Stimulated activated CD4-positive, alpha-beta T cell treated with anti-CD3 and anti-CD28 coated beads, Interleukin-12 subunit alpha, Interleukin-12 subunit beta, amount 100 ng/mL, for 48 hours (primary cell): ENCODE measurements at regions not wholly inside any gene's neighbourhood (a gene's known extent, or its start where the extent isn't known, plus 50 kb on each side); places are given as distances from the start of the nearest gene placed in this dataset.

Experiments
- DNase-seq, 3 donors: peaks; one replicate each; pipeline ENCODE4 v3.0.0-alpha.2; 2020; ENCODE audit warnings: low read depth in 2 of 3, low spot score in 1 of 3

- no peak for DNase-seq
Observed at GRCh38 chr6:65955034-65955433, 248.0 kb upstream of the EYS start.

- no peak for DNase-seq
Observed at GRCh38 chr6:65948062-65948461, 241.0 kb upstream of the EYS start.

GRCh38 chr6:65943548-65943947, 236.5 kb upstream of the EYS start:
- DNase-seq: no peak

DNA sequence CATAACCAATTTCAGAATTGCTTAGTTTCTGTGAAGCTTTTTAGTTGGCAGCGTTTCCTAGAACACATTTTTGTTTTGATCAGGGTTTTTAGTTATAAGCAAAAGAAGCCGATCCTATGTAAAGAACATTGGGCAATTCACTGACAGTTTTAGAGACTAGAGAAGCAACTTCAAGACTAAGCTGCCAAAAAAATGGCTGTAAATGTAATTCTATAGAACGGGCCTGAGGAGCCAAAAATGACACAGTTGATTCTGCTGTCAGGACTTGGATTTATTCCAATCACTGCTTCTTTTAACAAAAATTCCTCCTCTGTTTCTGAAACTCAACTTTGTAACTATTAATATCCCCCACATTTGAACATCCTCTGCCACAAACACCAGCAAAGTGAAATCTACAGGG, 236.0 kb upstream of the EYS start:
- DNase-seq: no peak

DNA sequence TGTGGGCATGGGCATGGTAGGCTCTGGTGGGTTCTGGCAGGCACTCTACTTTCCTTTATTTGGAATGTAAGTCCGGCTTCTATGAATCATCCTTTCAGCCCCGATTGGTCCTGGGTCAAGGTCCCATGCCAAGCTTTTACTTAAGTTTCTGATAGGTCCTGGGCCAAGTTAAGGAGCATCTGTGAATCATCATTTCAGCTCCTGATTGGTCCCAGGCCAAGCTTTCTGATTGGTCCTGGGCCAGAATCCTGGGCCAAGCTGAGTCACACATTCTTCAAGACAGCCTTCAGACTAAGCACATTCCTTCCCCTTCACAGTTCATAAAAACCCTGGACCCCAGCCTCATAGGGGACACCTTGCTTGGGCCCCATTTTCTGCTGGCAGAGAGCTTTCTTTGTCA, 231.0 kb upstream of the EYS start:
- DNase-seq: no peak

GRCh38 chr6:65935412-65935811, 228.4 kb upstream of the EYS start:
- DNase-seq: no peak

- no peak for DNase-seq
Observed at GRCh38 chr6:65933390-65933789, 226.4 kb upstream of the EYS start.

DNA sequence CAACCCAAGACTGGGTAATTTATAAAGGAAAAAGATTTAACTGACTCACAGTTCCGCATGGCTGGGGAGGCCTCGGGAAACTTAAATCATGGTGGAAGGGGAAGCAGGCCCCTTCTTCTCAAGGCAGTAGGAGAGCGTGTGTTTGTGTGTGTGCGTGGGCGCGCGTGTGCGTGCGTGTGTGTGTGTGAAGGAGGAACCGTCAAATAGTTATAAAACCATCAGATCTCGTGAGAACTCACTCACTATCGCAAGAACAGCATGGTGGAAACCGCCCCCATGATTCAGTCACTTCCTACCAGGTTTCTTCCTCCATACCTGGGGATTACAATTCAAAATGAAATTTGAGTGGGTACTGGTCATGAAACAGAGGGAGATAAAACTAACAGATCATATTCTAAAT, 220.1 kb upstream of the EYS start:
- no peak for DNase-seq

DNA sequence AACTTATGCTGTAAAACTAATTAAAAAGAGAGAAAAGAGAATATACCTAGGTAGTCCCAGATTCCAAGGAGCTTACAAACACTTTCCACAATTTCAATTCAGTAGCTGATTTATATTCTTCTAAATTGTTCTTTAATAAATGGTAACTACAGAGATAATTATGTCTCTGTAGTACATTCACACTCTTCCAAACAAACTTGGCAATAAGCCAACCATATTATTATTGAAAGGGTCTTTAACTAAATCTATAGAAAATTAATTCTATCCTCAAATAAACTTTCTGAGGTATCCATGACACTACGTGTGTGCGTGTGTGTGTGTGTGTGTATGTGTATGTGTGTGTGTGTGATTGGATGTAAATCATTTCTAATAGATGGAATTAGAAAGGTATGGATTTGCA, 217.4 kb upstream of the EYS start:
- no peak for DNase-seq

- no peak for DNase-seq
Observed at GRCh38 chr6:65922049-65922448, 215.0 kb upstream of the EYS start.

GRCh38 chr6:65908065-65908464, 201.0 kb upstream of the EYS start:
- no peak for DNase-seq

GRCh38 chr6:65903992-65904391, 197.0 kb upstream of the EYS start:
- no peak for DNase-seq

DNA sequence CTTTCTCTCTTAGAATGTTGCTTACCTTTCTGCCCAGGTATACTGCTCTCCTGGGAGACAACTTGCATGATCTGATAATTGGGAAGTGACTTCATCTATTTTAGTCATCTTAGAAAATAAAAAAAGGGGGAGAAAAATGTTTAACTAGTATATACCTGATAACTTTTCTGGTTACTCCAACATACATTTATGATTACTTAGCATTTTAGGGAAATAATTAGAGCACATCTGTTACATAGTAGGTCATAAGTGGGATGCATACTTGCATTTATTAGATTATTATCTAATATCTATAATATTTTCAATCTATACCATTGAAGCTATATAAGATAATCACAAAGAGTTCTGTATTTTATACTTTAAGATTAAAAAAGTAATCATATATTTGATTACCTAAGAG, 193.9 kb upstream of the EYS start:
- no peak for DNase-seq

DNA sequence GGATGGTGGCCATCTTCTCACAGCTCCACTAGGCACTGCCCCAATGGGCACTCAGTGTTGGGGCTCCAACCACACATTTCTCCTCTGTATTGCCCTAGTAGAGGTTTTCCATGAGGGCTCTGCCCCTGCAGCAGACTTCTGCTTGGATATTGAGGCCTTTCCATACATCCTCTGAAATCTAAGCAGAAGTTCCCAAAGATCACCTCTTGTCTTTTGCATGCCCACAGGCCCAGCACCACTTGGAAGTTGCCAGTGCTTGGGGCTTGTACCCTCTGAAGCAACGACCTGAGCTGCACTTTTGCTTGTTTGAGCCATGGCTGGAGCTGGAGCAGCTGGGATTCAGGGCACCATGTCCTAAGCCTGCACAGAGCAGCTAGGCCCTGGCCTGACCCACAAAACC, 189.1 kb upstream of the EYS start:
- no peak for DNase-seq

DNA sequence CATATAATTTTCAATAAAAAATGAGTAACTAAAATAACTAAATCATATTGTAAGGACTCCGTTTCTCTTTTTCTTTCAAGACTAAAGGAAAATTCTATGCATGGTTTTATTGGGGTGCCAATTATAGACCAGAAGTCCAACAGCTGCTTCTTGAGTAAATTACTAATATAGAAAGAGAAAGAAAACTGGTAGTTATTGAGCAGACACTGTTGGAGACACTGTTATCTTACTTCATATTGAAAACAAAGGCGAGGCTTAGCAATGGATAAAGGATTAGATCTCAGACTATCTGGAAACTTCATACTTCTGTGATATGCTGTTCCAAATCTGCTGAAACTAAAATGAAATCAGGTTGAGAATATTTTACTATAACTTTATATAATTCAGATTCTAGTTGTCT, 169.6 kb upstream of the EYS start:
- no peak for DNase-seq

DNA sequence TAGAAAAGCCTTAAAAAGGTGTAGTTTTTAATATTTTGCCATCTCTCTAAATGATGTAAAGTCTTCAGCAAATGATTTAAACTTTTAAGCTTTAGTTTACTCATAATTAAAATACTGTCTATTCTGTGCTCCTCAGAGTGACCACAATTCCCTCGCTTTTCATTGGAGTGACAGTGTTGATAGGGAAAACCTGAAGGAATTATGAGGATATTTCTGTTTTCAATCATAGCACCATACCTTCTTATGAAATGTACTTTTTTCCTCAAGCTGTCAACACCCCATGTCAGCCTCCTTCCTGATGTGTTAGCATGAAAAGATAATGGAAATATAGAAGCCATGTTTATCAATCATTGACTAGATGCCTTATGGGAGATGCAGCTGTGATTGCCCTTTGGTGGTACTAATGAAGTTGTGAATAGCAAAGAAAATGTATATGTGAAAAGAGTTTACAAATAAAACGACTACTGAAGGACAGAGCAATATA, 145.4 kb upstream of the EYS start:
- DNase-seq: no peak

- no peak for DNase-seq
Observed at GRCh38 chr6:65830151-65830550, 123.1 kb upstream of the EYS start.

DNA sequence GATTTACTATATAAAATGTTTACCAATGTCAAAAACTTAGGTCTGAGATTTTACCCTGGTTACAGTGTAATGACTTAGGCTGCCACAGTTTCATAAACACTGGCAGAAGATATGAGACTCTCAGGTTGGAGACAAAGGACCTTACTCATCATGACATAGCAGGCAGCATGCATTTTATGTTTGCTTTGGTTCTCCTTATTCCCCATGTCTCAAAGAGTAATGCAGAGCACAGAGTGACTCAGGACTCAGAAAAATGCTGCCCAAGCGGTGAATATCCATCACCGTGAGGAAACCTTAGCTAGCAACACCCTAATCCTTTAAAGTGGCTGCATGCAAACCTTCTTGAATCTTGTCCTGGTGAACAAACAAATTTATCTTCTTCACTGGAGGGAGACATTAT, 112.1 kb upstream of the EYS start:
- no peak for DNase-seq

DNA sequence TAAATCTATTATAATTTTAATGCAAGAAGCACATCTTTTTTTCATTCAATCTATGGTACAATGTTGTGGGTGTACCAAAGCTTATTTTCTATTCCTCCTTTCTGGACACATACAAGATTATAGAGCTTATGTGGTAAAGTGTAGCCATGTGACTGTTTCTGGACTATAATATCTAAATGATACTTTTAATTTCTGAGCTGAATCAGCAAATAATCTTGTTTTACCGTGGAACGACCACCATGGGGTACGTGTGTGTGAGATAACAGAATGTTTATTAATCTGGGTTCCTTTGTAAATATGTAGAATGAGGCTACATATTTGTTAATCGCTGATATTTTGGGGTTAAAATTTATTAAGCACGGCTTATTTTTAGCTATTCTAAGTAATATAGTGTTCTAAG, 111.5 kb upstream of the EYS start:
- DNase-seq: no peak

- no peak for DNase-seq
Observed at GRCh38 chr6:65816991-65817390, 110.0 kb upstream of the EYS start.

DNA sequence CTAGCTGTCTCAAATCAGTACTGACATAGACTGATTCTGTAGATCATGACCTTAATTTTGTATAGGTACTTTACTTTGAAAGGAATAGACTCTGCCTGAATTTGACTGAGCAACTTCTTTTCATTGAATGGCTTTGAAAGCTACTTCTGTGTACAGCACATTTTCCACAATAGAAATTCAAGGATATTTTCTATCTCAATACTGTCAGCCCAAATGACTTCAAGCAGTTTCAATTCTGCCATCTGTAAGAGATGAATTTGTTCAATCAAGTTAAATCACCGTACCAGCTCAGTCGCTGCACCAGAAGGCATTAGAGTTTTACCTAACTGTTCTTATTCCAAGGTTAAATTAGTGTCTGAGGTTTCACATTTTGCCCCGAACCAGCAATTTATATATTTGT, 107.0 kb upstream of the EYS start:
- no peak for DNase-seq

- DNase-seq: no peak
Observed at GRCh38 chr6:65803186-65803585, 96.2 kb upstream of the EYS start.

DNA sequence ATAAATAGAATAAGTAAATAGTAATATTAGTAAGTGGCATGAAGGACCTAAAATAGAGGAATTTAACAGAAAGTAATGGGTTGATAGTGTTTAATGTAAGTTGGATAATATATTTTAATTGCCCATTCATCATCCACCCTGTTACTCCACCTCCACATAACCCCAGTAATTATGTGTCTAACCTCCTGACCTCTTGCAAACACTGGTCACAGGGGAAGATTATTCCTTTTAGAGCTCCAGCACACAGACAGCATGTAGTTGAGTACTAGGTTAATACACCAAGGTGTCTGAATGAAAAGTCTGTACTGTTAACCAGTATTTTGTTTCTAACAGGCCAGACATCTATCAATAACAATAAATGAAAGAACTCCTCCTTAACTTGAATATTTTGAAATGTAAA, 92.4 kb upstream of the EYS start:
- no peak for DNase-seq
